CD4-positive, alpha-beta T cell treated with Interleukin-1 beta for 1 hour (primary cell): ENCODE measurements at regions not wholly inside any gene's neighbourhood (a gene's known extent, or its start where the extent isn't known, plus 50 kb on each side); places are given as distances from the start of the nearest gene placed in this dataset.
A peak's percentile ranks its signal among the peaks of the same experiment; 100 is the strongest.

ENCODE experiments used
- DNase-seq, 2 donors: peaks; one replicate each; pipeline ENCODE4 v3.0.0-alpha.2; 2020 to 2022

DNA sequence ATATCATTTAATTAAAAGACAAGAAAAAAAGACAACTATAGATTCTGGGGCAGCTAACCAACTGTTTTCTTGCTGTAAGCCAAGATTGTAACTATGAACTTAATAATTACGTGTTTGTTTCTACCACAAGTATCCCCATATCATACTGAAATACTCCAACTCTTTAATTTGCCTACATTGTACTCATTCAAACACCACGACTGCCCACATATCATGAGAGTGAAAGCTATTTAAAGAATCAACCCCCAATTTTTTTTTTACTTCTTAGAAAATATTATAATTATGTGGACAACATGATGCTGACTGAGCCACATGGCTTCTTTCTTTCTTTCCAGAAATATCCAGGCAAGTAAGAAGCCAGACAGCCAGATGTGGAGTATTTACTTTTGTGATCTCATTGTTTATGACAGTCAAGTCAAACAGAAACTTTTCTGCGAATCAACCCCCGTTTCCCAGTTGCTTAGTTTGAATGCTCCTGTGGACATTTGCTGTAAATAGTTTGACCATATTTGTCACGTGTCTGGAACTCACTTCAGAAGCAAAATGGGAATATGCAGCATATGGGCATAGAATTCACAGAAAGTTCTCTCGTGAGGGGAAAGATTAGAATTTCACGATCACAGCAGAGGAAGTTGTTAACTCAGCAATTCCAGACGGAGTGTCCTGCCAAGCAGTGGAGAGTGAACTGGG, 126.8 kb upstream of the PSMD7 start:
- no peak for DNase-seq

DNA sequence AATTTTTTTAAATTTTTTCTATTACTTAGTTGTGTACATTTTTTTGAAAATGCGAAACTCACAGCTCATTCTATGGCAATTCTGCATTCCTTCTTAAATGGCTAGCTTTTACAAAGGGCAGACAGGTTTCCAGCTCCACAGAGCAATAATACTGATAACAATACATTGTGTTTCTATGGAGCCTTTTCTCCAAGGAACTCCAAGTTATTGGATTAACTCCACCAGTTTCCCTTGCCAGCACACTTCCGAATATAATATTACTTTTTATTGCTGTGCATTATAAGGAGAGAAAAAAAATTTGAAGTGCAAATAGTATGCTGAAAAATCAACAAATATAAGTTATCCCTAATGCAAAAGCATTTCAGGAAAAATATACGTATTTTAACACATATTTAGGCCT, 127.5 kb upstream of the PSMD7 start:
- DNase-seq, result no peak

DNA sequence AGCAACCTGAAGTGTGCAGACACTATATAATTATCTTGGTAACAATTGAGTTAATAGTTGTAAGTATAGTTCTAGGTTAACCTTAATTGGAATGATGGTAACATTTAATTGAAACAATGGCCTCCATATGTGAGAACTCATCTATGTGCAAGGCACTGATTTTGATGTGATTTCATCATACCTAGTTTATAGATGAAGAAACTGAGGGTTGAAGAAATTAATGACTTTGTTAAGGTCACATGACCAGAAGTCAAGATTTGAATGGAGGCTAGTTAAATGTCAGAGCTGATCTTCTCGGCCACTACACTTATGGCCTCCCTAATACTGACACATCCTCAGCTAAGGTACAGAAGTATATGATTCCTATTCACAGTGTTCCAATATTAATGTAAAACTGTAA, 128.2 kb upstream of the PSMD7 start:
- DNase-seq, result no peak

DNA sequence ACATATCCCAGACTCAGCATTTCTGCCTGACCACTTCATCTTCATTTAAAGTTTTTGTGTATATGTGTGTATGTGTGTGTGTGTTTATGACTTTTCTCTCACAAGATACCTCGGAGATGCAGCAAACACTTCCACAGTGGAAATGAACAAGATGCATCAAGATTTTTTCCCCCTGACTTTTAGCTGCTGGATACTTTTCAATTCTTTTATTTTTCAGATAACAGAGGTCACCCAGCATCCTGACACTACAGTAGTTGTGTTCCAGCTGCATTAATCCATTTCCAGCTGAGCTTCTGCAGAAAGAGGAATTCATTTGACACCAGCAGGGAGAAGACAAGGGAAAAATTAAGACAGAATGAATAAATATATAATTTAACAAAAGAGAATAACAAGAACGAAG, 130.2 kb upstream of the PSMD7 start:
- no peak for DNase-seq

DNA sequence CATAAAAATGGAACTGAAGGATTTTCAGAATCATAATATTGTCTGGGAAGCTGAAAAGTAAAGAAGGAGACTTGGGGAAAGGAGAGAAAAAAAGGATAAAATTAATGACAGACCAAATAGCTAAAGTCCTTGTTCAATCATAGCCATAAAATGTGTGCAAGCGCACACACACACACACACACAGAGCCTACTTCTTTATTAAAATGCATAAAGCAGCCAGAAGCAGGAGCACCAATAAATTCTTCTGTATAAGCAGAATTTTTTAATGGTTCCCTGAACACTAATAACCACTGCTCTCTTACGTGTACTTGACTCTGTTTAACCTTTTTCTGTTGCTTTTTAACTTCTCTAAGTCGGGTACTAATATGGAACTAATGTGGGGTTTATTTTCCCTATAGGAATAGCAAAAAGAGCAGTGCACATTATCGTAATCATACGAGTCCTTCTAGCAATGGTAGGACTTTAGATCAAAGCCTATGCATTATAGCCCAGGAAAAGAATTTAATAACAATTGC, 131.0 kb upstream of the PSMD7 start:
- DNase-seq, result no peak

DNA sequence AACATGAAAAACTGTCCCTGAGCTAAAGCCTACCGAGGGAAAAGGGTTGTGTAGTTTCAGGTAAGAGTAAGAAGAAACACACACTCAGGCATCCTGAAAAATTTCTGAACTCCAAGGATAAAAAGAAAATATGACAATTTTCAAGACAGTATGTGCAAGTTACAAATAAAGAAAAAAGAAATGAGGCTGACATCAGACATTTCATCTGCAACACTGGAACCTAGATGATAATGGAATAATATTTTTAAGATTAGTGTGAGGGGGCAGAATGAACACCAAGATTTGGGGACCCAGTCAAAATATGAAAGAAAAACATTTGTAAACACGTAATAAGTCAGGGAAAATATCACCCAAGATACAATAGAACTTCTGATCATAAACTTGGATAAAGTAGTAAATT, 135.9 kb upstream of the PSMD7 start:
- no peak for DNase-seq

DNA sequence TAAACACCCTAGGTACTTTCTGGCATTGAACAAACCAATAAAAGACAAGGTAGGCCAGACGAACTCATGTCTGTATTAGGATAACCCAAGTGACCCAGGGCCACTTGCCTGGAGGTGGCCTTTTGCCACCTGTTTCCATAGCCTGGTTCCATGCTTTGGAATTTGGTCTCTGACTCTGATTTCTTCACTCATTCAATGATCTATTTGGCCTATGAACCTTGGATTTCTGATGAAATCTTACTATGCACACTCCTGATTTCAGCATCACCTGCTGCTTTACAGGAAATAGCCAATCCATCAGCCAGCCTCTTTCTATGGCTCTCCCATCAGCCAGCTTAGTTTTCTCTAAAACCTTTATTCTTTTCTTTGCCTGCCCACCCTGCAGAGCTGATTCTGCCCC, 142.8 kb upstream of the PSMD7 start:
- no peak for DNase-seq

DNA sequence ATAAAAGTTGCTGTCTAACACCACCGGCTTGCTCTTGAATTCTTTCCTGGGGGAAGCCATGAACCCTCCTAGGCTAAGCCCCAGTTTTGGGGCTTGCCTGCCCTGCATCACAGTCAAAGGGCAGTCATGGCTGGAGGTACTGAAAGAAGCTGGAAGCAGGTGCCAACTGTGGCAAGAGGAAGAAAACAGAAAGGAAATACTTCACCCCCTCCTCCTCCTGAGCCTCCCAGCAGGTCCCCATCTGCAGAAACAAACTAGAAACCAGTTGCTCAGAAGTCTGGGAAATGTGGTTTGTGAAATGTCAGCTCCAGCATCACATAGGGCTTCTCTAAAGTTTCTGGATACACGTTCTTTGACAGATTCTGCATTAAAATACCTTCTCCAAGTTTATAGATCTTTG, 150.0 kb upstream of the PSMD7 start:
- no peak for DNase-seq

DNA sequence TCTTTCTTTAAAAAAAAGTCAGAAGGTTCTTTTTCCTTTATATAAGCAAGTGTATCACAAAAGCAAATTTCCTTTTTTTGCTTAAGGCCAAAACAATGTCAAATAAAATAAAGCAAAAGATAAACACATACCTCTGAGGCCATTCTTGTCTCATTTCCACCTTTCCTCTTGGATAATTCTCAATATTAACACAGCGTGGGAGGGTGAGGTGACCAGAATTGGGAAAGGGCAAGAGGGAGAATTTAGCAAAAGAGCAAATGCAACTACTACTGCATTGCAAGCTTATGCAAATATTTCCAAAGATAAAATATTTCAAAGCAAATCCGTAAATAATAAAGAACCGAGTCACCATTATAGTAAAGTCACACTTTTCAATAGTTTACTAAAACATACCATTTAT, 153.4 kb upstream of the PSMD7 start:
- no peak for DNase-seq

DNA sequence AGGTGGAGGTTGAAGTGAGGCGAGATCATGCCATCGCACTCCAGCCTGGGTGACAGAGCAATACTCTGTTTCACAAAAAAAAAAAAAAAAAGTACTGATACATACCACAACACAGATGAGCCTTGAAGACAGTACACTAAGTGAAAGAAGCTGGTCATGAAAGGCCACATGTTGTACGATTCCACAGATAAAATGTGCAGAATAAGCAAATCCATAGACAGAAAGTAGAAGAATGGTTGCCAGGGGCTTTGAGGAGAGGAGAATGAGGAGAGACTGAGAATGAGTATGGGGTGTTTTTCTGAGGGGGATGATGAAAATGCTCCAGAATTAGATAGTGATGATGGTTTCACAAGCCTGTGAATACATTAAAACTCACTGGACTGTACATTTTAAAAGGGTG, 155.6 kb upstream of the PSMD7 start:
- no peak for DNase-seq

DNA sequence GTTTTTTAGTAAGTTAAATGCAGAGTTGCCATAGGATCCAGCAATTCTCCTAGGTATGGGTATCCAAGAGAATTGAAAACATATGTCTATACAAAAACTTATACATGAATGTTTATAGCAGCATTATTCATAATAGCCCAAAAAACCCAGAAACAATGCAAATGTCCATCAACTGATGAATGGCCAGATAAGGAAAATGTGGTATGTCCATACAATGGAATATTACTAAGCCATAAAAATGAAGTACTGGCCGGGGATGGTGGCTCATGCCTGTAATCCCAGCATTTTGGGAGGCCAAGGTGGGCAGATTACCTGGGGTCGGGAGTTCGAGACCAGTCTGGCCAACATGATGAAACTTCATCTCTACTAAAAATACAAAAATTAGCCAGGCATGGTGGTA, 156.1 kb upstream of the PSMD7 start:
- no peak for DNase-seq

DNA sequence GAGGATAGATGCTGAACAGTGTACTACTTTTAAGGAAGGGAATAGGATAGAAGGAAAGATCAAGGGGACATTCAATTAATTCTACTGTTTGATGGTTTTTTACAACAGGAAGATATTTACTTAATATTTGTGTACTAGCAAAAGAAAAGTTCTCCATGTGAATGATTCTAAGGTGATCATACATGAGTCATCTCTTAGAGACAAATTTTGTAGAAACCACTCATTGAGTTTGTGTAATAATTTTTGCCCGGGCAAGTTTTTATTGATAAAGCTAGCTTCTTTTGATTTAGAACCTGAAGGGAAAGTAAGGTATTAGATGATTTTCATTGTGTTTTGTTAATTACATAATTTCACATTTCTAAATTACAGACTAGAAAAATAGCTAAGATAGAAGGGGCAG, 172.8 kb upstream of the PSMD7 start:
- no peak for DNase-seq

DNA sequence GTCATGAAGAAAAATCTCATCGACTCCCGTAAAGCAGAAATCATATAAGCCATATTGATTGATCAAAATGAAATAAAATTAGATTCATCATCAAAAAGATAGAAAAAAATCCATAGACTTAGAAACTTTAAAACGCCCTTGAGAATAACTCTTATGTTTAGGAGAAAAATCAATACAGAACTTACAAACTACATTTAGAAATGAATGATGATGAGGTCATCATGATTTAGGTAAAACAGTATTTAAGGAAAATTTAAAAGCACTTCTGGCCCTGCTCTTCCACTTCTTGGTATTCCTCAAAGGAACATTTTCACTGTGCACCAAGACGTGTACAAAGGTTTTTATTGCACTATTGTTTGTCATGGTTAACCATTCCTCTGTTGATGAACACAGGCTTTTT, 173.4 kb upstream of the PSMD7 start:
- no peak for DNase-seq

DNA sequence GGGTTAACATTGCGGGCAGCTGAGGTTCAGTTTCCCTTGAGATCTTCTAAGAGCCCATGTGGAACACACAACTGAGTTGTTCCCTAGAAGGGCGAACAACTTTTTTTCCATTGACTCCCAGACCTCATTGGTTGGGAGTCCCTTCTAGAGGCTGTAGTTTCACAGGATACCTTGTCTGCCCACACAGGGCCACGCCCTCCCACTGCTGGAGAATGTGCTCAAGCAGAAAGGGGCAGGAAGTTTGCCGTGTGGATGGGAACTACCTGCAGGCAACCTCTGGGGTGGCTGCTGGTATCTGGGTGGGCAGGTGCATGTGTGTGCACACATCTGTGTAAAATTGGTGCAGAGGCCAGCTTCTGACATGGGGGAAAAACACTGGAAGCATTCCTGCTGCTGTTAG, 178.8 kb upstream of the PSMD7 start:
- no peak for DNase-seq

DNA sequence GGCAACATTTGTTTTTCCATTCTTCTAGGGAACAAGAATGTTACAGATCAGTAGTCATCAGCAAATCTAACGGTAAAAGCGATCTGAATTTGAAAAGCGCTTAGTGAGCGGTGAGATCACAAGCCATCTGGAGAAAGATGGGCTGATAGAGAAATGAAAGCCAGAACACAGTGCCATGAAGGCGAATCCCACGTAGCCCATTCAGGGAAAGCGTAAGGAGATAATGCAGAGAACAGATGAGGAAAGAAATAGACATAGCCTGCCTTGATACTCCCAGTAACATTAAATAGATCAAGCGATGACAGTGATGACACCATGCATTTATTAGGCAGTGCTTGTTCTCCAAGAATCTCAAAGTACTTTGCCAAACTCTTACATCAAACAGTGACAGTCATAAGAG, 183.1 kb upstream of the PSMD7 start:
- no peak for DNase-seq

DNA sequence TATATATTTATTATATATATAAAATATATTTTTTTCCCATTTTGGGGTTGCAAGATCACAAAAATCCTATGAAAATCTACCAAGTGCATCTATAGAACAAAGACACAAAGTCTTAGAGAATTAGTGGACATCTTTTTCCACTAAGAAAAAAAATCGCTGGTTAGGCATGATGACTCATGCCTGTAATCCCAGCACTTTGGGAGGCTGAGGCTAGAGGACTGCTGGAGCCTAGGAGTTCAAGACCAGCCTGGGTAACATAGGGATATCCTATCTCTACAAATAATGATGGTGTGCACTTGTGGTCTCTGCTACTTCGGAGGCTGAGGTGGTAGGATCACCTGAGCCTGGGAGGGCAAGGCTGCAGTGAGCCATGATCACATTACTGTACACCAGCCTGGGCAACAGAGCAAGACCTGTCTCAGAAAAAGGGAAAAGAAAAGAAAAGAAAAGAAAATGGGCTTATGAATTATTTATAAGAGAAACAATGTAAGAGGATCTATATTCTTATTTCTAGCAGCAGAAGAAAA, 185.1 kb upstream of the PSMD7 start:
- no peak for DNase-seq

DNA sequence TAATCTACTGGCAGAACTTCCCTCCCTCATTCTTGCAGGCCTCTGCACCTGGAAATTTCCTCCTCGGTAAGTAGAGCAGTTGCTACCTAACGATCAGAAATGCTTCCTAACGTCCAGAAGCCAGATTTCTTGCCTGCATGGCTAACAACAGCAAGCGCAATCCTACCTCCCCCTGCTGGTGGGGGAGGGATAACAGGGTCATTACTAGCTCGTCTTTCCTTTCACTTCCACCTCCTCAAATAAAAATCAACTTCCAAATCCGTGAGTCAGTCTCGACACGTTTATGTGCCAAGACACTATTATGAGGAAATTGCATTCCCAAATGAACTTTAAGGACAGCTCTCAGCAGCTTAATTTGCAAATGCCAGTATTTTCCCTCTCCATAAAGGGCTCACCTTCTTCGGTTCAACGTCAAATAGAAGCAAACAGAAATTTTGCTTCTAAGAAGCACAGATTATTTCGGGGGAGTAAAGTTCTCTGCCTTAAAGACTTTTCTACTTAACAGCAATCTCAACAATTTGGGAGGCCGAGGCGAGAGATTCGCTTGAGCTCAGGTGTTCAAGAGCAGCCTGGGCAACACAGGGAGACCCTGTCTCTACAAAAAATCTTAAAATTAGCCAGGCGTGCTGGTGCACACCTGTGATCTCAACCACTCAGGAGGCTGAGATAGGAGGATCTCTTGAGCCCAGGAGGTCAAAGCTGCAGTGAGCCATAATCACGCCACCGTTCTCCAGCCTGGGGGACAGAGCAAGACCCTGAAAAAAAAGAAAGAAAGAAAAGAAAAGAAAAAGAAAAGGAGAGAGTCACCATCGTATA, 188.6 kb upstream of the PSMD7 start:
- peak in 1 of 2 donors; percentile 14 for DNase-seq

DNA sequence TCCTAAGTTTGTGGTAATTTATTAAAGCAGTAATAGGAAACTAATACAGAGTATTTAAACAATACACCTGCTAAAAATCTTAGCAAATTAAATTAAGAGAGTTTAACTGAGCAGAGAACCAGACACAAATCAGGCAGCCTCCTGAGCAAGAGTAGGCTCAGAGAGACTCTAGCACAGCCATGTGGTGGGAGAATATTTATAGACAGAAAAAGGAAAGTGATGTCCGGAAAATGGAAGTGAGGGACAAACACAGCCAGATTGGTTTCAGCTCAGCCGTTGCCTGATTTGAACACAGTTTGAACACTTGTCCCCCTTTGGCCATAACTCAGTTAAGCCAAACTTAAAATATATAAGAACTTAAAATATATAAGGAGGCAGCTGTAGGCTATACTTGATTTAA, 192.6 kb upstream of the PSMD7 start:
- DNase-seq, result no peak

DNA sequence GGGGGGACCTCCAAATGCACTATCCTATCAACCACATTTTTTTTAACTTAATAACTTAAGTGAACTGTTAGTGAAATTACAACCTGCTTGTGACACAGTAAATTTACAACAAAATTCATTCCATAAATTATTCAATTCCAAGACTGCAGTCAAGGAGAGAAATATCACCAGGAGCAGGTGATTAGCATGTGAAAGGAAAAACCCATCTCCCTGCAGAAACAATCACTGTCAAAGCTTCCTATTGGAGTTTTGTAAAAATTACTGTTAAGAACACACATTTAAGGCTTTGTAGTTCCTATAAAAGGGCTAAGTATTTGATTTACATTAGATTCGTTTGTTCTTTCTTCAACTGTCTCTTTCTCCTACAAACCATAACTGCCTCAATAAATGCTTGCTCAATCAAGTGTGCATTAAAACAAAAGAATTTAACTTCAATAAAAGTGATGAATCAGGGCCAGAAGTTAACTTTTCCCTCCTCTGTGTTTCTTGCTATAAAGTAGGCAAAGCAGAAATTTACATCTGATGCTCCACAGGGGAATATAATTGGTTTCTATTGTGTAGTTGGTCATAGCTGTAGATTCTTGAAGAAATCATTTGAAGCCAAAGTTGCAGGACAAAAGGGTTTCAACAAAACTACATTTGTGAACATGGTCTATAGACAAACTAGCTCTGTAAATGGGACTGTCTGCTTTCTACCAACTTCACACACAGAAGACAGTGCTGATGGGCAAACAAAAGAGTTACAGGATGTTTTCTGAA, 195.1 kb upstream of the PSMD7 start:
- no peak for DNase-seq

DNA sequence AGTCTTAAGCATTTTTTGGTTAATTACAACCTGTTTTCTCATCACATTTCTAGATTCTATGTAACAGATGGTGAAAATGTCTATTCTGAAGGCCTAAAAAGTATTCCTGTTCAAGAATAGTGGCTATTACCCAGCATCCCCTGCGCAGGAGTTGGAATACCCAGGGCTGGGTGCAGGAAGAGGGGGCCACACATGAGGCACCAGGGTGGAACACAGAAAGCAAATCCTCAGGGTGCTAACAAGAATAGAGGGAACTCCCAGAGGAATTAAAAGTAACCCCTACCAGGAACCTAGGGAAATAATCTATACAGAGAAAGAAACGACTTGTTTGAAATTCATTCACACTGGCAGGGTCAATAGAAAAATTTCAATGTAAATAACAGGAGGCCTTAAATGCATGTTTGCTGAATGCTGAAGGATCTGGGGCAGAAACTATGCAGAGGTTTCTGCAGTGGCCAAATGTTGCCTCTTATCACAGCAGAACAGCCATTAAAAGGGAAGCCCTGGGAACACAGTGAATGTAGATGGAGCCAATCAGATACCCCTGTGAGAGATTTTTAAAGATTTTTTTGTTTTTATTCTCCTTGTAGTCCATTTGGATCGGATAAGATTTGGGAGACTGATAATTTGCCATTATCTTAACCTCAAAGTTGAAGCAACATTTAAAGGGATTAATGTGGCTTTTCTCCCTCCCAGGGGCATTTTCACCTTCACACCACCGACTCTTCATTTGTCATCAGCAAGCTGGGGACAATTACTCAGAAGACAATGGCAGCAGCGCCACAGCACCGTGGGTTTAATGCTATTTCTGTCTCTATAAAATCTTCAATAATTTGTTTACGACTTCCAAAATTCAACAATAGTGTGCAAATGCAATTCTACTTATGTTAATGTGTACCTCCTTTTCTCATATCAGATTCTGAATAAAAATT, 196.0 kb upstream of the PSMD7 start:
- DNase-seq, result no peak

DNA sequence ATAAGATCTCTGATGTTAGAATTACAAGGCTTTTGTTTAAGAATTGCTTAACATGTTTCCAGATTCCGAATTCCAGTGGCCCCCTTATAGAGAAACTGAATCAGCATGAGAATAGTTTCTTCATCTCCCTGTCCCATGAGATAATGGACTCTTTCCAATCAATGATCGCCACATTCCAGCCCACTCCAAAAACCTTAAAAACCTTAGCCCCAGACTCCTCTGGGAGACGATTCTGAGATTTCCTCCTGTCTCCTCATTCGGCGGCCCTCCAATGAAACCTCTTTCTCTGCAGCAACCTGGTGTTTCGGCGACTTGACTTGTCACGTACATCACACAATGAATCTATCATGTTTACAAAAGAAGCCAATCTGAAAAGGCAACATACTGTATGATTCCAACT, 197.1 kb upstream of the PSMD7 start:
- no peak for DNase-seq

DNA sequence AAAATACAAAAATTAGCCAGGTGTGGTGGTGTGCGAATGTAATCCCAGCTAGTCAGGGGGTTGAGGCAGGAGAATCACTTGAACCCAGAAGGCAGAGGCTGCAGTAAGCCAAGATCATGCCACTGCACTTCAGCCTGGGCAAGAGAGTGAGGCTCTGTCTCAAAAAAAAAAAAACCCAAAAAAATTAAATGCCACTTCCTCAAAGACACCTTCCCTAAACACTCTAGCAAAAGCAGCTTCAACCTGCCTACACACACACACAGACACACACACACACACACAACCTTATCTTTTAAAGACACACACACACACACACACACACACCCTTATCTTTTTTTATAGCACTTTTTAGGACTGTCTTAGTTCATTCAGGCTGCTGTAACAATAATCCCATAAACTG, 201.7 kb upstream of the PSMD7 start:
- DNase-seq, result no peak
